HUDEP-2 (cell line): ENCODE measurements at regions not wholly inside any gene's neighbourhood (a gene's known extent, or its start where the extent isn't known, plus 50 kb on each side); places are given as distances from the start of the nearest gene placed in this dataset.
"Not testable (repeated sequence)": the region's sequence is repeated elsewhere in the genome, so short reads cannot be mapped to it uniquely, and the experiment has no call there.

Experiments
- DNase-seq, 76 experiments: peaks; one replicate each; lab custom pipeline; 2025; ENCODE audit not compliant: unreplicated experiment in 76 of 76; lab: John Stamatoyannopoulos, UW

GRCh38 chr2:31739161-31739560 lies 158.4 kb upstream of the SRD5A2 start:
- DNase-seq = no peak

GRCh38 chr2:31736695-31737454 lies 156.1 kb upstream of the SRD5A2 start:
- DNase-seq = no peak

- no peak for DNase-seq
Measured at GRCh38 chr2:31735716-31736115, 155.0 kb upstream of the SRD5A2 start.

GRCh38 chr2:31729442-31730092 lies 148.8 kb upstream of the SRD5A2 start:
- DNase-seq = peak in 12 of 76 experiments; percentile 0 to 24 (median 6)

GRCh38 chr2:31729065-31729439 lies 148.3 kb upstream of the SRD5A2 start:
- DNase-seq = no peak

GRCh38 chr2:31728406-31729064 lies 147.8 kb upstream of the SRD5A2 start:
- no peak for DNase-seq

GRCh38 chr2:31726457-31726856 lies 145.7 kb upstream of the SRD5A2 start:
- no peak for DNase-seq

- no peak for DNase-seq
Measured at GRCh38 chr2:31725444-31725843, 144.7 kb upstream of the SRD5A2 start.

GRCh38 chr2:31711737-31712136 lies 131.0 kb upstream of the SRD5A2 start:
- DNase-seq = no peak

- DNase-seq = no peak
Measured at GRCh38 chr2:31710121-31710520, 129.4 kb upstream of the SRD5A2 start.

GRCh38 chr2:31707992-31708391 lies 127.3 kb upstream of the SRD5A2 start:
- DNase-seq = no peak

GRCh38 chr2:31704561-31705212 lies 123.9 kb upstream of the SRD5A2 start:
- DNase-seq = no peak

GRCh38 chr2:31703253-31703652 lies 122.5 kb upstream of the SRD5A2 start:
- DNase-seq = no peak

GRCh38 chr2:31698722-31699121 lies 118.0 kb upstream of the SRD5A2 start:
- DNase-seq = peak in 2 of 76 experiments; percentile 0 to 4

GRCh38 chr2:31696068-31696467 lies 115.3 kb upstream of the SRD5A2 start:
- DNase-seq = no peak

GRCh38 chr2:31694444-31694843 lies 113.7 kb upstream of the SRD5A2 start:
- DNase-seq = peak in 11 of 76 experiments; percentile 1 to 41 (median 17)

GRCh38 chr2:31693882-31694281 lies 113.1 kb upstream of the SRD5A2 start:
- no peak for DNase-seq

GRCh38 chr2:31688282-31688681 lies 107.5 kb upstream of the SRD5A2 start:
- peak in 8 of 76 experiments; percentile 2 to 20 (median 4) for DNase-seq

GRCh38 chr2:31683506-31683905 lies 102.8 kb upstream of the SRD5A2 start:
- not testable (repeated sequence) for DNase-seq

GRCh38 chr2:31675485-31675901 lies 94.8 kb upstream of the SRD5A2 start:
- DNase-seq = peak in 19 of 76 experiments; percentile 1 to 60 (median 8)

GRCh38 chr2:31674446-31674845 lies 93.7 kb upstream of the SRD5A2 start:
- DNase-seq = no peak
